ENCODE measurements at regions not wholly inside any gene's neighbourhood (a gene's known extent, or its start where the extent isn't known, plus 50 kb on each side); places are given as distances from the start of the nearest gene placed in this dataset.

DNA sequence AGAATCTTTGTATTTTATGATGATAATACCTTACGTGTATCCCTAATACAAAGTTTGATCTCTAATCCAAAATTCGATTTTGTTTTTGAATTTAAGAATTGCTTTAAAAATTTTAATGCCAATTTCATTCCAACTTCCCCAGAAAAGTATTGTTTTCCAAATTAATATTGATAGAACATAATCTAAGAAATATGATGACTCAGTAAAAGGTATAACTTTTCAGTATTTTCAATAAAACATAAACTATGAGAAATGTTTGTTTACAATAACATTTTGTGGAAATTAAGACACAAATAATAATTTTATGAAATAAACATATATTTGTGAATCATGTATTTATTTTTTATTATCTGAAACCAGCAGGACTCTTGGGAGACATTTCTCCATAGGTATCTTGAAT, 931.6 kb downstream of the EFNA5 start:
- no peak overlapping the region for H3K4me3 ChIP-seq (ENCODE audit: low read depth, low read length)
- TF ChIP-seq CTCF (IDR thresholded peaks at IDR 0.05; ENCODE audit: low read depth, low read length, missing control alignments), result no peak
- DNase-seq (ENCODE audit: low read depth), result no peak

GRCh38 chr5:106737111-106737510, 933.6 kb downstream of the EFNA5 start:
- DNase-seq (ENCODE audit: low read depth), result no peak
- no peak for TF ChIP-seq CTCF (IDR thresholded peaks at IDR 0.05; ENCODE audit: low read depth, low read length, missing control alignments)
- no peak overlapping the region for H3K4me3 ChIP-seq (ENCODE audit: low read depth, low read length)

- DNase-seq (ENCODE audit: low read depth), result no peak
- H3K4me3 ChIP-seq (ENCODE audit: low read depth, low read length), result no peak overlapping the region
- TF ChIP-seq CTCF (IDR thresholded peaks at IDR 0.05; ENCODE audit: low read depth, low read length, missing control alignments), result no peak
Measured at GRCh38 chr5:106732624-106733023, 938.1 kb downstream of the EFNA5 start.

GRCh38 chr5:106730912-106731311, 939.8 kb downstream of the EFNA5 start:
- H3K4me3 ChIP-seq (ENCODE audit: low read depth, low read length), result no peak overlapping the region
- no peak for DNase-seq (ENCODE audit: low read depth)
- no peak for TF ChIP-seq CTCF (IDR thresholded peaks at IDR 0.05; ENCODE audit: low read depth, low read length, missing control alignments)

GRCh38 chr5:106730506-106730905, 940.2 kb downstream of the EFNA5 start:
- no peak overlapping the region for H3K4me3 ChIP-seq (ENCODE audit: low read depth, low read length)
- no peak for DNase-seq (ENCODE audit: low read depth)
- no peak for TF ChIP-seq CTCF (IDR thresholded peaks at IDR 0.05; ENCODE audit: low read depth, low read length, missing control alignments)

GRCh38 chr5:106728208-106728607, 942.5 kb downstream of the EFNA5 start:
- no peak for DNase-seq (ENCODE audit: low read depth)
- TF ChIP-seq CTCF (IDR thresholded peaks at IDR 0.05; ENCODE audit: low read depth, low read length, missing control alignments), result no peak
- no peak overlapping the region for H3K4me3 ChIP-seq (ENCODE audit: low read depth, low read length)

- no peak for TF ChIP-seq CTCF (IDR thresholded peaks at IDR 0.05; ENCODE audit: low read depth, low read length, missing control alignments)
- no peak overlapping the region for H3K4me3 ChIP-seq (ENCODE audit: low read depth, low read length)
- no peak for DNase-seq (ENCODE audit: low read depth)
Measured at GRCh38 chr5:106727071-106727470, 943.7 kb downstream of the EFNA5 start.

All from GM12864 (cell line).